ENCODE measurements at regions not wholly inside any gene's neighbourhood (a gene's known extent, or its start where the extent isn't known, plus 50 kb on each side); places are given as distances from the start of the nearest gene placed in this dataset.

DNA sequence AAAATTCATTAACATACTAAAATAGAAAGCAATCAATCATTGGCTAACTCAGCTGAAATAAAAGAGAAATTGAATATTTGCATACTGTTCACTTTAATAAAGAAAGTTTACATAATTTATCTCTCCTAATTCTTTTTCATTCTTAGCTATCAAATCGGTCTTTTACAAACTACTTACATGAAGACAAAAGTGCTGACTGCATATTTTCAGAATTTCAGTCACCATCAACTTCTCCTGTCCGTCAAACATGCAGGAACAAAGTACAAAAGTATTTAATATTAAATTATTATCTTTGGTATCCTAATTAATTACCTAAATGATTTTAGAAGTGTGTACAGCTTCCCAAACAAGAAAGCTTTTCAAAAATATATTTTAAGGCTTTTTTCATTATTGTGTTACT is 248.4 kb downstream of the CYLC2 start:
- TF ChIP-seq, protein P1, sequence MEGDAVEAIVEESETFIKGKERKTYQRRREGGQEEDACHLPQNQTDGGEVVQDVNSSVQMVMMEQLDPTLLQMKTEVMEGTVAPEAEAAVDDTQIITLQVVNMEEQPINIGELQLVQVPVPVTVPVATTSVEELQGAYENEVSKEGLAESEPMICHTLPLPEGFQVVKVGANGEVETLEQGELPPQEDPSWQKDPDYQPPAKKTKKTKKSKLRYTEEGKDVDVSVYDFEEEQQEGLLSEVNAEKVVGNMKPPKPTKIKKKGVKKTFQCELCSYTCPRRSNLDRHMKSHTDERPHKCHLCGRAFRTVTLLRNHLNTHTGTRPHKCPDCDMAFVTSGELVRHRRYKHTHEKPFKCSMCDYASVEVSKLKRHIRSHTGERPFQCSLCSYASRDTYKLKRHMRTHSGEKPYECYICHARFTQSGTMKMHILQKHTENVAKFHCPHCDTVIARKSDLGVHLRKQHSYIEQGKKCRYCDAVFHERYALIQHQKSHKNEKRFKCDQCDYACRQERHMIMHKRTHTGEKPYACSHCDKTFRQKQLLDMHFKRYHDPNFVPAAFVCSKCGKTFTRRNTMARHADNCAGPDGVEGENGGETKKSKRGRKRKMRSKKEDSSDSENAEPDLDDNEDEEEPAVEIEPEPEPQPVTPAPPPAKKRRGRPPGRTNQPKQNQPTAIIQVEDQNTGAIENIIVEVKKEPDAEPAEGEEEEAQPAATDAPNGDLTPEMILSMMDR (conservative IDR thresholded peaks at IDR 0.05; ENCODE audit: low read length): no peak
- no peak for TF ChIP-seq EZH2phosphoT487 (IDR thresholded peaks at IDR 0.05; ENCODE audit: borderline replicate concordance, low read depth, low read length)

Measured in OCI-LY7 (cell line).